Spleen (tissue), 11 donors: ENCODE measurements at regions not wholly inside any gene's neighbourhood (a gene's known extent, or its start where the extent isn't known, plus 50 kb on each side); places are given as distances from the start of the nearest gene placed in this dataset.

ENCODE experiments used
- DNase-seq: peaks from one replicate; pipeline ENCODE4 v3.0.0-alpha.2; 2020
- H3K27ac ChIP-seq, 8 donors: fragments of 200-600 bp; sonication (generic) in 7 of 8; 1 replicate in 4 of 8; 2 replicates in 4 of 8; pipeline versions ENCODE4 v1.5.0 to v1.8.0; 2016 to 2021; ENCODE audit warnings: inconsistent platforms in 4 of 8, mild to moderate bottlenecking in 4 of 8, moderate library complexity in 1 of 8
- H3K27me3 ChIP-seq, 7 donors: fragments of 200-600 bp; sonication (generic) in 6 of 7; replicated peaks in 1 of 7; 1 replicate in 4 of 7; 2 replicates in 3 of 7; pipeline versions ENCODE4 v1.5.0 to v1.8.0; 2016 to 2021; ENCODE audit warnings: inconsistent platforms in 3 of 7, mild to moderate bottlenecking in 1 of 7
- H3K36me3 ChIP-seq, 6 donors: fragments of 200-600 bp; sonication (generic) in 5 of 6; 1 replicate in 4 of 6; 2 replicates in 2 of 6; pipeline versions ENCODE4 v1.5.0 to v1.8.0; 2016 to 2021; ENCODE audit warnings: inconsistent platforms in 2 of 6
- H3K4me1 ChIP-seq, 6 donors: fragments of 200-600 bp; sonication (generic) in 5 of 6; 1 replicate in 3 of 6; 2 replicates in 3 of 6; pipeline versions ENCODE4 v1.5.0 to v1.8.0; 2016 to 2021; ENCODE audit warnings: inconsistent platforms in 3 of 6
- H3K4me3 ChIP-seq, 8 donors: fragments of 200-600 bp; sonication (generic) in 7 of 8; 1 replicate in 4 of 8; 2 replicates in 4 of 8; pipeline versions ENCODE4 v1.5.0 to v1.8.0; 2016 to 2021; ENCODE audit warnings: inconsistent platforms in 4 of 8, mild to moderate bottlenecking in 4 of 8, moderate library complexity in 2 of 8
- H3K9me3 ChIP-seq, 8 donors: fragments of 200-600 bp; sonication (generic) in 7 of 8; 1 replicate in 4 of 8; 2 replicates in 4 of 8; pipeline versions ENCODE4 v1.5.0 to v1.8.0; 2016 to 2021; ENCODE audit warnings: inconsistent platforms in 4 of 8
- CTCF ChIP-seq, 11 experiments: fragments of 200-600 bp in 7 of 11; fragments of 450-650 bp in 4 of 11; sonication (generic) in 4 of 11; IDR thresholded peaks in 8 of 11; conservative IDR thresholded peaks in 3 of 11; 1 replicate in 7 of 11; 2 replicates in 4 of 11; pipeline versions ENCODE4 v1.4.0 to v1.8.0; 2016 to 2021; ENCODE audit warnings: antibody characterized with exemption in 11 of 11, inconsistent platforms in 4 of 11, mild to moderate bottlenecking in 1 of 11
- POLR2A ChIP-seq, 3 donors: fragments of 450-650 bp; IDR thresholded peaks; one replicate each; pipeline ENCODE4 v1.5.1; 2017; ENCODE audit warnings: antibody characterized with exemption in 3 of 3, mild to moderate bottlenecking in 1 of 3
- POLR2AphosphoS5 ChIP-seq, 3 donors: sonication (generic); formaldehyde crosslinking; IDR thresholded peaks; one replicate each; pipeline ENCODE4 v1.5.1; 2017; ENCODE audit warnings: antibody characterized with exemption in 3 of 3
- WGBS, 5 donors: extraction: QIAGEN DNeasy Blood & Tissue Kit in 3 of 5; methylation state at CpG; one replicate each; pipeline versions ENCODE4 v1.1.5 to v1.1.7; 2013 to 2018; 5-methylcytosine and 5-hydroxymethylcytosine counted together
- intact Hi-C: fragments of 100-400 bp; cut with DNase I; formaldehyde crosslinking; loops from one replicate; pipeline ENCODE4 v1.15.0; 2023; ENCODE audit warnings: low total_unique reads
- donor health status: healthy with polysubstance abuse.
- donor health status: DM: no; HTN: no; CAD: no; lungs with moderate emphysema.
- donor health status: DM: no; HTN: no; CAD: no.
- donor health status: Bipolar disorder and iron deficiency.
- donor health status: healthy.
- donor health status: DM: no; HTN: no; CAD: no.
- donor health status: DM: yes; HTN: yes; CAD: no.

DNA sequence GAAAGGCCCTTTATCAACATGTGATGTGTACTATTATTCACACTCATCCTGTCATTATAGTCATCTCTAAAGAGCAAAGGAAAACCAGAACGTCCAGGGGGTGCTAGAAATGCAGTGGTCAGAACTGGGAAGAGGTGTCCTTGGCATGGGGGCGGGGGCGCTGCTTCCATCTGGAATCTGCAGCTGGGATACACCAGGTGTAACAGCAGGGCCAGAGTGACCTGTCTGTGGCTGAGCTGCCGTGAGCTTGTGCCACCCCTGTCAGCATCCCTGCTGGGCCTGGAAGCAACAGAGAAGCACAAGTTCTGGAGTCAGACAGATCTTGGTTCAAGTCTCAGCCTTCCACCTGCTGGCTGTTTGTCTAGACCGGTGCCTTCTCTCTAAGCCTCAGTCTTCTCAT, 263.3 kb upstream of the MVB12B start:
- Histone ChIP-seq H3K4me3 (no peak overlapping the region), H3K36me3 (no peaks in the 10 kb centered on the region), H3K27me3 (peaks cover 0 to 45% (median 0%) of the 10 kb centered on the region in 7 donors), H3K27ac (no peak overlapping the region), H3K9me3 (no peaks in the 10 kb centered on the region), H3K4me1 (no peaks in the 10 kb centered on the region)
- WGBS, 5 donors: 82 to 91% (median 88%) methylated on average over 5 of the region's 5 CpGs
- intact Hi-C loops: no loop called here
- no peak for DNase-seq
- TF ChIP-seq CTCF (IDR thresholded peaks at IDR 0.05 in 8 of 11, conservative IDR thresholded peaks at IDR 0.05 in 3 of 11) (no peak), POLR2A (IDR thresholded peaks at IDR 0.05) (no peak)

DNA sequence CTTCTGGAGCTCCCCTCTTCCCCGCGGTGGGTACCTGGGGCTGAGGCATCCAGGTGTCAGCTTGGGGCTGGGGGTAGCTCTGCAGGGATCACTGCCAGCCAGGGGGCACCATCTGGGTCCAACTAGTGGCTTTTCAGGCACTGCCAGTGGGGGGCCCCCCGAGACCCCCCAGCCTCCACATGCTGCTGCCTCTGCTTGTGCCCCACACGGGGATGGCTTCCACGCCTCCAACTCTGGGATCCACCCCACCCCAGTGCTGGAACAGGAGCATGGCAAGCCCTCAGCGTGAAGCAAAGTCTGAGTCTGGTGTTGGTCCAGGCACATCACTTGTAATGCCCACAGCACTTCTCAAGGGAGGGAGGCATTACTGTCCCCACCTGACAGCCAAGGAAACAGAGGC, 260.5 kb upstream of the MVB12B start:
- WGBS, 5 donors: 65 to 83% (median 77%) methylated on average over 2 to 6 of the region's 6 CpGs
- Histone ChIP-seq H3K27ac (no peak overlapping the region), H3K27me3 (peaks cover 0 to 52% (median 0%) of the 10 kb centered on the region in 7 donors), H3K36me3 (no peaks in the 10 kb centered on the region), H3K9me3 (no peaks in the 10 kb centered on the region), H3K4me3 (no peak overlapping the region), H3K4me1 (no peaks in the 10 kb centered on the region)
- no peak for DNase-seq
- TF ChIP-seq CTCF (IDR thresholded peaks at IDR 0.05 in 8 of 11, conservative IDR thresholded peaks at IDR 0.05 in 3 of 11) (no peak), POLR2AphosphoS5 (IDR thresholded peaks at IDR 0.05) (no peak), POLR2A (IDR thresholded peaks at IDR 0.05) (no peak)
- intact Hi-C loops: no loop called here

DNA sequence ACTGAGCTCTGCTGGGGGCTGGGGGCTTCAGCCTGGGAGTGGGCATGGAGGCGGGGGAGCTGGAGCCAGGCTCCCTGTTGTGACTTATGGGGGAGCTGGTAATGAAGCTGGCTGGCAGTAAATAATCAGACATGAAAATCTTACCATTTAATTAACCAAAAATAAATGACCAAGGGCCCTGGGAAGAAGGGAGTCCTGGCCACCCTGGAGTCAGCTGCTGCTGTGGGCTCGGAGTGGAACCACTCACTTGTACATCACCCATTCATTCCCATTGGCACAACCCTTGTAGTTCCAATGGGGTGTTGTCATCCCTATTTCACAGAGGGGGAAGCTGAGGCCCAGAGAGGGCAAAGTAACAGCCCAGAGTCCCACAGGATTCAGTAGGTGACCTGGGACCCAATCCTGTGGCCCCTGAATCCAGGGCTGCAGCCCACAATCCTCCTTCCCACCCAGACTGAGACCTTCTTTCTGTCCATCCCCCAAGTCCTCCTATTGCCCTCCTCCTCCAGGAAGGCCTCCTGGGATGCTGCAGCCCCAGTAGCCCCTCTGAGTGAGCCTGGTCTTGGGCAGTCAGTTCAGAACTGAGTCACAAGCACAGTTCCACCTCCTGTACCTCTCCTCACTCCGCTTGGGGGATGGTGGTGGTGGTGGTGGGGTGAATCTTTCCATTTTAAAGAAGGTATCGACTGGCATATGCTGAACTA, 259.4 kb upstream of the MVB12B start:
- no peak overlapping the region for H3K4me3 ChIP-seq
- DNase-seq: no peak
- peaks cover 0 to 61% (median 0%) of the 10 kb centered on the region in 7 donors for H3K27me3 ChIP-seq
- WGBS, 5 donors: 67 to 80% (median 69%) methylated on average over 3 to 4 of the region's 4 CpGs
- H3K27ac ChIP-seq: no peak overlapping the region
- H3K4me1 ChIP-seq: no peaks in the 10 kb centered on the region
- intact Hi-C loops: no loop called here
- H3K9me3 ChIP-seq: no peaks in the 10 kb centered on the region
- no peaks in the 10 kb centered on the region for H3K36me3 ChIP-seq
- no peak for TF ChIP-seq POLR2AphosphoS5 (IDR thresholded peaks at IDR 0.05)
- TF ChIP-seq POLR2A (IDR thresholded peaks at IDR 0.05): no peak
- no peak for TF ChIP-seq CTCF (IDR thresholded peaks at IDR 0.05 in 8 of 11, conservative IDR thresholded peaks at IDR 0.05 in 3 of 11)

DNA sequence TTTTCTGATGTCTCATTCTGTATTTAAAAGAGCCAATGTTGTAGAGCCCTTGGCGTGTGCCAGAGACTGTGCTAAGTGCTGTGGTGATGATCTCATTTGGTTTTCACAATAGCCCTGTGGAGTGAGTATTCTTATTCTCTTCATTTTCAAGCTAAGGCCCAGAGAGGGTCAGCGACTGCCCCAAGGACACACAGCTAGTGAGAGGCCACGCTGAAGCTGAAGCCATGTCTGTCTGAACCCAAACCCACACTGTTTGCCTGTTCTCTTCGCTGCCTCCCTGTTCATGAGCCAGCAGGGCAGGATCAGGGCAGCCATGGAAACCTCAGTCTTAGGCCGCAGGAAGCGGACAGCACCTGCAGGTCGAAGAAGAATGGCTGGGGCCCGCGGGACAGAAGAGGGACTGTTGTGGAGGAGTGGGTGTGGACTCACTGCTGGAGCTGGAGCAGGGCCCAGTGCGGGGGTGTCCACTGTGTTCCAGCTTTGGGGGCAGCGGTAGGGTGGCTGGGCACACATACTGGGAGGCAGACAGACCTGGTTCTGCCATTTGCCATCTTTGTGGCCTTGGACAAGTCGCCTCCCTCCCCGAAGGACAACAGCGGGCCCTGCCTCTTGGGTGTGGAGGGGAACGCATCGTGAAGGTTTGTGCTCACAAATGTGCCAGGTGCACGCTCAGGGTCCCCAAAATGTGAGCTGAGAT, 257.9 kb upstream of the MVB12B start:
- Histone ChIP-seq H3K27ac (no peak overlapping the region), H3K4me1 (no peaks in the 10 kb centered on the region), H3K27me3 (peaks cover 0 to 61% (median 0%) of the 10 kb centered on the region in 7 donors), H3K9me3 (no peaks in the 10 kb centered on the region), H3K4me3 (no peak overlapping the region), H3K36me3 (no peaks in the 10 kb centered on the region)
- no peak for DNase-seq
- TF ChIP-seq POLR2A (IDR thresholded peaks at IDR 0.05): no peak
- TF ChIP-seq POLR2AphosphoS5 (IDR thresholded peaks at IDR 0.05): no peak
- no peak for TF ChIP-seq CTCF (IDR thresholded peaks at IDR 0.05 in 8 of 11, conservative IDR thresholded peaks at IDR 0.05 in 3 of 11)
- 81 to 89% (median 85%) methylated on average over 17 of the region's 17 CpGs for WGBS, 5 donors
- intact Hi-C loops: no loop called here
